HS-27A (cell line): ENCODE measurements at regions not wholly inside any gene's neighbourhood (a gene's known extent, or its start where the extent isn't known, plus 50 kb on each side); places are given as distances from the start of the nearest gene placed in this dataset.
A peak's percentile ranks its signal among the peaks of the same experiment; 100 is the strongest.
"Not testable (repeated sequence)": the region's sequence is repeated elsewhere in the genome, so short reads cannot be mapped to it uniquely, and the experiment has no call there.

Source experiments
- DNase-seq: peaks from one replicate; pipeline ENCODE4 v3.0.0-alpha.2; 2012; ENCODE audit warnings: low read depth, missing footprints

- DNase-seq = no peak
Measured at GRCh38 chr6:55058682-55059081, 115.6 kb upstream of the HCRTR2 start.

- no peak for DNase-seq
Measured at GRCh38 chr6:55064711-55065420, 109.4 kb upstream of the HCRTR2 start.

GRCh38 chr6:55069132-55069781 lies 105.1 kb upstream of the HCRTR2 start:
- DNase-seq = peak; percentile 0

- no peak for DNase-seq
Measured at GRCh38 chr6:55082021-55082420, 92.3 kb upstream of the HCRTR2 start.

- DNase-seq = not testable (repeated sequence)
Measured at GRCh38 chr6:55088011-55088410, 86.3 kb upstream of the HCRTR2 start.

- DNase-seq = no peak
Measured at GRCh38 chr6:55088902-55089301, 85.4 kb upstream of the HCRTR2 start.

GRCh38 chr6:55089325-55089724 lies 85.0 kb upstream of the HCRTR2 start:
- DNase-seq = no peak

- no peak for DNase-seq
Measured at GRCh38 chr6:55100686-55101085, 73.6 kb upstream of the HCRTR2 start.

GRCh38 chr6:55101157-55101556 lies 73.2 kb upstream of the HCRTR2 start:
- no peak for DNase-seq

GRCh38 chr6:55108134-55109130 lies 65.9 kb upstream of the HCRTR2 start:
- DNase-seq = no peak

- no peak for DNase-seq
Measured at GRCh38 chr6:55117267-55117666, 57.0 kb upstream of the HCRTR2 start.

GRCh38 chr6:55124241-55124640 lies 50.1 kb upstream of the HCRTR2 start:
- not testable (repeated sequence) for DNase-seq
